PC-3 (cell line): ENCODE measurements at regions not wholly inside any gene's neighbourhood (a gene's known extent, or its start where the extent isn't known, plus 50 kb on each side); places are given as distances from the start of the nearest gene placed in this dataset.

Experiments
- CTCF ChIP-seq: fragments of 300-600 bp; sonication (generic); conservative IDR thresholded peaks from 2 replicates; pipeline ENCODE4 v1.5.1; 2017; ENCODE audit warnings: antibody characterized with exemption, low read depth, mild to moderate bottlenecking, low read length
- EZH2 ChIP-seq: fragments of 300-600 bp; sonication (generic); IDR thresholded peaks from one replicate; pipeline ENCODE4 v1.6.1; 2017; ENCODE audit warnings: antibody characterized with exemption, mild to moderate bottlenecking, low read length; ENCODE audit not compliant: unreplicated experiment
- EZH2phosphoT487 ChIP-seq: fragments of 300-600 bp; sonication (generic); IDR thresholded peaks from 2 replicates; pipeline ENCODE4 v1.6.1; 2018; ENCODE audit warnings: mild to moderate bottlenecking, antibody characterized with exemption, low read length, borderline replicate concordance

- TF ChIP-seq CTCF (no peak), EZH2 (no peak), EZH2phosphoT487 (no peak)
Observed at GRCh38 chr21:25400427-25400826, 206.9 kb downstream of the MRPL39 start.
